ENCODE measurements at regions not wholly inside any gene's neighbourhood (a gene's known extent, or its start where the extent isn't known, plus 50 kb on each side); places are given as distances from the start of the nearest gene placed in this dataset.

DNA sequence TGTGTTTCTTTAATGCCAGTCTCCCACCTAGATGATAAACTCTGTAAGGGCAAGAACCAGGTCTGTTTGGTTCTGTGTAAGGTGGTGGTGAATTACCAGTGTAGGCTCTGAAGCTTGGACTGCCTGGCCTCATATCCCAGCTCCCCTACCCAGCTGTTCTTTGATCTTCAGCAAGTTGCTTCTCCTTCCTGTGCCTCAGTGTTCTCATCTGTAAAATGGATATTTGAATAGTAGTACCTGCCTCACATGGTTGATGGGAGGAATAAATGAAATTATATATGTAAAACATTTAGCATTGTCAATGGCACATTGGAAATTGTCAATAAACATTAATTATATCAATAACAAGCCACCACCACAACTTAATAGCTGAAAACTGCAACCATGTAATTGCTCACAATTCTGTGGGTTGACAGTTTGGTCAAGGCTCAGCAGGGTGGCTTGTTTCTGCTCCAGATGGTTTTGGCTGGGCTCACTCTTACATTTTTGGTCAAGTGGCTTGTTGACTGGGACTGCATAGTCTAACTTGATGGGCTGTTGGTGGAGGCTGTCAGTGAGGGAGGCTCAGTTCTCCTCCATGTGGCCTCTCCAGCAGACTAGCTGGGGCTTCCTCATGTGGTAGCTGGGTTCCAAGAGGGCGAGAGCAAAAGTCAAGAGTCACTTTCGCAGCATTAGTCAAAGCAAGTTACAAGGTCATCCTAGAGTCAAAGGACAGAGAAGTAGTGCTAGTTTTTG, 84.5 kb upstream of the DUSP5 start:
- intact Hi-C loops (cut with micrococcal nuclease; ENCODE audit: unreplicated experiment) (no loop called here), in situ Hi-C loops (cut with MboI) (loop anchor here (5.0 kb wide), 1 partner anchor 56 kb away; no protein-coding TSS in a partner anchor)
- Histone ChIP-seq H2AFZ (ENCODE audit: control insufficient read depth, low read depth, low read length) (no peak overlapping the region), H3K9ac (ENCODE audit: control insufficient read depth, insufficient read depth, low read length) (peak overlapping the region; percentile 54), H3K27me3 (replicated peaks in 1 of 2; ENCODE audit: control insufficient read depth in 2 of 2, insufficient read depth in 2 of 2, low read length in 1 of 2) (no peaks in the 10 kb centered on the region), H3K4me3 (no peak overlapping the region), H3K9me3 (replicated peaks; ENCODE audit: control insufficient read depth, insufficient read depth, low read length) (peaks cover 2% of the 10 kb centered on the region; the same call in 1 of the 3 replicates), H4K20me1 (ENCODE audit: control insufficient read depth, insufficient read depth) (no peaks in the 10 kb centered on the region), H3K79me2 (ENCODE audit: control insufficient read depth, insufficient read depth, low read length) (no peaks in the 10 kb centered on the region), H3K36me3 (ENCODE audit: control insufficient read depth in 2 of 2, insufficient read depth in 2 of 2, low read length in 1 of 2) (no peaks in the 10 kb centered on the region), H3K4me2 (ENCODE audit: control insufficient read depth, insufficient read depth) (peak overlapping the region; percentile 32; the same call in 1 of the 2 replicates), H3K27ac (ENCODE audit: control insufficient read depth, insufficient read depth) (peak overlapping the region; percentile 93), H3K4me1 (ENCODE audit: control insufficient read depth, insufficient read depth, low read length) (peaks cover 84% of the 10 kb centered on the region)
- no peak for DNase-seq (ENCODE audit: low read depth, low spot score)
- ChIA-PET RAD21 (ENCODE audit: unreplicated experiment) (interaction anchor here (0.5 to 14.4 kb wide), 21 partner anchors 9 to 133 kb away, joined by 3 to 241 read pairs (median 10); partner anchors contain the start of gene DUSP5), POLR2A (interaction anchor here (1.3 to 11.9 kb wide), 11 partner anchors 13 to 116 kb away, joined by 3 to 117 read pairs (median 6); no protein-coding TSS in a partner anchor), CTCF (interaction anchor here (0.7 to 8.7 kb wide), 13 partner anchors 11 to 359 kb away, joined by 3 to 124 read pairs (median 4); partner anchors contain the start of gene DUSP5), SMC1A (ENCODE audit: uncharacterized antibody, unreplicated experiment) (interaction anchor here (0.7 to 13.3 kb wide), 22 partner anchors 9 to 135 kb away, joined by 3 to 283 read pairs (median 10); partner anchors contain the start of gene DUSP5)
- ATAC-seq = peak; percentile 3
- BruUV-seq (replicated peaks) = no TSS peak
- FAIRE-seq = no peak
- 19% methylated on average over 2 of the region's 2 CpGs for WGBS (ENCODE audit: insufficient coverage, insufficient replicate concordance, low lambda C conversion rate, missing lambda C conversion rate)
- TF ChIP-seq TAF1 (IDR thresholded peaks at IDR 0.05; ENCODE audit: borderline replicate concordance, low read depth, low read length) = no peak
- no peak; the same call in 1 of the 2 replicates for TF ChIP-seq BCL11A (IDR thresholded peaks at IDR 0.05; ENCODE audit: low read depth, low read length)
- TF ChIP-seq PAX8 (IDR thresholded peaks at IDR 0.05) = no peak
- TF ChIP-seq MYB (IDR thresholded peaks at IDR 0.05; ENCODE audit: borderline replicate concordance, low read depth, low read length) = no peak
- peak; percentile 17; the same call in 1 of the 2 replicates for TF ChIP-seq PAX5 (IDR thresholded peaks at IDR 0.05; ENCODE audit: borderline replicate concordance, low read depth, low read length)
- no peak for TF ChIP-seq TBL1XR1 (IDR thresholded peaks at IDR 0.05; ENCODE audit: low read depth, low read length)
- TF ChIP-seq HDAC2 (IDR thresholded peaks at IDR 0.05) = 0 out of 2 replicates have a peak, but pooled peaks have one; percentile 50
- TF ChIP-seq CHD2 (IDR thresholded peaks at IDR 0.05; ENCODE audit: borderline replicate concordance, low read depth, low read length) = peak; percentile 21; the same call in 1 of the 2 replicates
- TF ChIP-seq IKZF1 (conservative IDR thresholded peaks at IDR 0.05) = peak; percentile 32; the same call in 1 of the 2 replicates
- TF ChIP-seq DPF2 (IDR thresholded peaks at IDR 0.05) = peak; percentile 46; the same call in 1 of the 2 replicates
- peak; percentile 61; the same call in 1 of the 2 replicates for TF ChIP-seq RUNX3 (IDR thresholded peaks at IDR 0.05; ENCODE audit: low read length)
- 0 out of 2 replicates have a peak, but pooled peaks have one; percentile 4 for TF ChIP-seq PML (IDR thresholded peaks at IDR 0.05; ENCODE audit: low read length)
- TF ChIP-seq BMI1 (IDR thresholded peaks at IDR 0.05; ENCODE audit: borderline replicate concordance) = no peak
- TF ChIP-seq NFYA (IDR thresholded peaks at IDR 0.05; ENCODE audit: borderline replicate concordance, low read depth, low read length) = no peak
- no peak for TF ChIP-seq NFYB (IDR thresholded peaks at IDR 0.05; ENCODE audit: insufficient read depth, low read depth, low read length)
- 0 out of 2 replicates have a peak, but pooled peaks have one; percentile 15 for TF ChIP-seq TCF12 (IDR thresholded peaks at IDR 0.05; ENCODE audit: low read depth, low read length)
- peak; percentile 80; the same call in 1 of the 2 replicates for TF ChIP-seq SMARCA5 (IDR thresholded peaks at IDR 0.05)
- TF ChIP-seq, protein P1, sequence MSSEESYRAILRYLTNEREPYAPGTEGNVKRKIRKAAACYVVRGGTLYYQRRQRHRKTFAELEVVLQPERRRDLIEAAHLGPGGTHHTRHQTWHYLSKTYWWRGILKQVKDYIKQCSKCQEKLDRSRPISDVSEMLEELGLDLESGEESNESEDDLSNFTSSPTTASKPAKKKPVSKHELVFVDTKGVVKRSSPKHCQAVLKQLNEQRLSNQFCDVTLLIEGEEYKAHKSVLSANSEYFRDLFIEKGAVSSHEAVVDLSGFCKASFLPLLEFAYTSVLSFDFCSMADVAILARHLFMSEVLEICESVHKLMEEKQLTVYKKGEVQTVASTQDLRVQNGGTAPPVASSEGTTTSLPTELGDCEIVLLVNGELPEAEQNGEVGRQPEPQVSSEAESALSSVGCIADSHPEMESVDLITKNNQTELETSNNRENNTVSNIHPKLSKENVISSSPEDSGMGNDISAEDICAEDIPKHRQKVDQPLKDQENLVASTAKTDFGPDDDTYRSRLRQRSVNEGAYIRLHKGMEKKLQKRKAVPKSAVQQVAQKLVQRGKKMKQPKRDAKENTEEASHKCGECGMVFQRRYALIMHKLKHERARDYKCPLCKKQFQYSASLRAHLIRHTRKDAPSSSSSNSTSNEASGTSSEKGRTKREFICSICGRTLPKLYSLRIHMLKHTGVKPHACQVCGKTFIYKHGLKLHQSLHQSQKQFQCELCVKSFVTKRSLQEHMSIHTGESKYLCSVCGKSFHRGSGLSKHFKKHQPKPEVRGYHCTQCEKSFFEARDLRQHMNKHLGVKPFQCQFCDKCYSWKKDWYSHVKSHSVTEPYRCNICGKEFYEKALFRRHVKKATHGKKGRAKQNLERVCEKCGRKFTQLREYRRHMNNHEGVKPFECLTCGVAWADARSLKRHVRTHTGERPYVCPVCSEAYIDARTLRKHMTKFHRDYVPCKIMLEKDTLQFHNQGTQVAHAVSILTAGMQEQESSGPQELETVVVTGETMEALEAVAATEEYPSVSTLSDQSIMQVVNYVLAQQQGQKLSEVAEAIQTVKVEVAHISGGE (CRISPR knock-in tag; IDR thresholded peaks at IDR 0.05) = no peak
- 0 out of 2 replicates have a peak, but pooled peaks have one; percentile 11 for TF ChIP-seq GATAD2B (conservative IDR thresholded peaks at IDR 0.05; ENCODE audit: low read depth)
- TF ChIP-seq EZH2 (IDR thresholded peaks at IDR 0.05; ENCODE audit: borderline replicate concordance, control insufficient read depth, low read depth, low read length) = no peak
- TF ChIP-seq STAT3 (IDR thresholded peaks at IDR 0.05; ENCODE audit: low read depth, low read length) = no peak
